K562 (cell line): ENCODE measurements at regions not wholly inside any gene's neighbourhood (a gene's known extent, or its start where the extent isn't known, plus 50 kb on each side); places are given as distances from the start of the nearest gene placed in this dataset.

Experiments used
- CHD7 ChIP-seq: fragments of 200-600 bp; sonication (generic); IDR thresholded peaks from one replicate; pipeline ENCODE4 v1.6.1; 2012; ENCODE audit warnings: mild to moderate bottlenecking, low read depth, low read length, inconsistent platforms
- EWSR1 ChIP-seq: fragments of 450-650 bp; IDR thresholded peaks from 2 replicates; pipeline ENCODE4 v1.6.1; 2018; ENCODE audit warnings: borderline replicate concordance, mild to moderate bottlenecking, low read depth, moderate library complexity; ENCODE audit not compliant: partially characterized antibody
- HIVEP1 ChIP-seq: fragments of 250-450 bp; sonication (Bioruptor Pico); IDR thresholded peaks from 2 replicates; pipeline ENCODE4 v1.4.0; 2020; ENCODE audit warnings: mild to moderate bottlenecking
- HSF4 ChIP-seq: fragments of 250-450 bp; sonication (Bioruptor Pico); IDR thresholded peaks from 2 replicates; pipeline ENCODE4 v2.1.2; 2022; ENCODE audit warnings: mild to moderate bottlenecking, moderate library complexity, borderline replicate concordance
- KLF6 ChIP-seq: fragments of 250-450 bp; sonication (Bioruptor Pico); IDR thresholded peaks from 2 replicates; pipeline ENCODE4 v1.4.0; 2020; ENCODE audit warnings: mild to moderate bottlenecking, moderate library complexity, borderline replicate concordance
- NCOA2 ChIP-seq, 2 experiments: fragments of 450-650 bp; IDR thresholded peaks; 2 replicates each; pipeline ENCODE4 v1.6.1; 2018; ENCODE audit warnings: mild to moderate bottlenecking in 2 of 2, moderate library complexity in 1 of 2; ENCODE audit not compliant: partially characterized antibody in 2 of 2
- PTTG1 ChIP-seq: fragments of 450-650 bp; IDR thresholded peaks from 2 replicates; pipeline ENCODE4 v1.6.1; 2016; ENCODE audit warnings: low read depth, mild to moderate bottlenecking, missing genetic modification characterization, missing compliant biosample characterization
- ZC3H11A ChIP-seq: IDR thresholded peaks from 2 replicates; pipeline ENCODE4 v1.6.1; 2012; ENCODE audit warnings: low read depth, low read length, improper control_type of control experiment
- ZNF282 ChIP-seq: sonication (generic); formaldehyde crosslinking; IDR thresholded peaks from 2 replicates; pipeline ENCODE4 v1.8.1; 2023; ENCODE audit warnings: missing genetic modification reagents
- ZNF444 ChIP-seq: fragments of 250-450 bp; sonication (Bioruptor Pico); IDR thresholded peaks from 2 replicates; pipeline ENCODE4 v1.4.0; 2020; ENCODE audit warnings: mild to moderate bottlenecking, moderate library complexity
- ZNF57 ChIP-seq: fragments of 450-650 bp; formaldehyde crosslinking; IDR thresholded peaks from 2 replicates; pipeline ENCODE4 v1.4.0; 2020; ENCODE audit warnings: mild to moderate bottlenecking, moderate library complexity
- TF ChIP-seq, protein P1 (sequence below): fragments of 250-450 bp; sonication (Bioruptor Pico); IDR thresholded peaks from 2 replicates; pipeline ENCODE4 v1.5.0; 2021; ENCODE audit warnings: mild to moderate bottlenecking, moderate library complexity
- TF ChIP-seq, protein P2 (sequence below): sonication (generic); formaldehyde crosslinking; IDR thresholded peaks from 2 replicates; pipeline ENCODE4 v1.9.0; 2022; ENCODE audit warnings: mild to moderate bottlenecking, missing genetic modification reagents

DNA sequence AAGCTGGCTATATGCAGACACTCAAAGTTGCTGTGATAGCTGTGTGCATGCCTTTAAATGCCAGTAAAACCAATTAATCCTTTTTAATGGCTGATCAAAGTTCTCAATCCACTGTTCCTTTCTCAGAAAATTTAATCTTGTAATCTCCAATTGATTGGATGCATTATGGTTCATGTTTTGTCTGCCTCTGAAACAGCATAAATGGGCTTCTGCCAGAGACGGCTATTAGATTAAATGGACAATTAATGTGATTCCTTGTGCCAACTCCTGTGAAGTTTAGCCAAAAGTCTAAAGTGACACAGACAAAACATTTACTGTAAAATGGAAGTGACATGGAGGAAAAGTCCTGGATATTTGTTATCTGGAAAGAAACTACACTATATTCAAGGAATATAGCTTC lies 952.5 kb upstream of the FAT3 start (continued):
- no peak for TF ChIP-seq CHD7
- TF ChIP-seq, protein P1, sequence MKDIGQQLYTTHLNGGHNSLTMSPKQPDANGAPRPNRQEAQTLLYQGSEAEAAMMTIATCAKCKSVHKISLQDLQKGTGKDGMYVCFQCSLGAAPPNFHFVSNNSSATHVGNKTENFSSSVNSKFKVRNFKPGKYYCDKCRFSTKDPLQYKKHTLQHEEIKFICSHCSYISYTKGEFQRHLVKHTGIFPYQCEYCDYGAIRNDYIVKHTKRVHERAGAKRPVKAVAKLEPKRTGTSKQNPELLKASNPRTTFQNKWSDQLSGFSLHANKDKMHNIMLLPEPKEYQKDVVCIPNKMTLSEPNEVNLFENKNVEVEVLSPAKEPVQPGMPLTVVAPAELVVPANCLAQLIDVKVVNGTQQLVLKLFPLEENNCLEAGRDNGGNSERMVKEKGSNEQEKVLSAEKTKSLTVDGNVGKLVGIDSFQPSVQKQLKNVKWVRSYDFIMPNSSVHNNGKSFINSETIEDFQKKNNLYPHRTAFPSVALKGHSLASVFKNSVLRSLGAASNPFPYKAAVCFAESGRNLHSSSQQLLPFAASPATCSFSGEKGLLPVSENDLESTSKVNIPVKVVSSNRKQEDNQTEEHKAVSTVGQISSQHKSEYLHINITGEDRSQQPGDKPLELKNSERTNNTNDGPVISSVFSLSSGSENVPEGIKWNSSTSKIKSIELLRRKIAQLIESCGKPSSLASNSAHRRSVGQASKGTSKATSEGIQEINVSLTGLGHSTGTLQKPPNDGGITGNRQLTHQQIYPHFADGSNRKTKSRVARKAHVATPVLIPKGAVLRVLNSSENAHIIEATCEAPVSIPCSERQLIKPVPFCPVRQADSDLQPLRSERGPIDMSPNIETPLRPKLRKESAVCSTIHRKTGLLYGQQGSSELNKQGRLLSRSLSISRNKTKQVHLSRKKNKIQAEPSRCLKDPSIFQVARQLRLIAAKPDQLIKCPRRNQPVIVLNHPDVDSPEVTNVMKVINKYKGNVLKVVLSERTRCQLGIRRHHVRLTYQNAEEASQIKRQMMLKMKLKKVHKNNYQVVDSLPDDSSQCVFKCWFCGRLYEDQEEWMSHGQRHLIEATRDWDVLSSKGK (CRISPR knock-in tag), result no peak
- no peak for TF ChIP-seq PTTG1
- no peak for TF ChIP-seq ZNF444 (CRISPR knock-in tag)
- TF ChIP-seq ZNF57 (CRISPR knock-in tag), result no peak
- TF ChIP-seq ZC3H11A, result no peak
- no peak for TF ChIP-seq ZNF282 (CRISPR knock-in tag)
- TF ChIP-seq, protein P2, sequence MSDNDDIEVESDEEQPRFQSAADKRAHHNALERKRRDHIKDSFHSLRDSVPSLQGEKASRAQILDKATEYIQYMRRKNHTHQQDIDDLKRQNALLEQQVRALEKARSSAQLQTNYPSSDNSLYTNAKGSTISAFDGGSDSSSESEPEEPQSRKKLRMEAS, result no peak
- no peak for TF ChIP-seq HSF4
- TF ChIP-seq KLF6 (CRISPR knock-in tag), result no peak
- TF ChIP-seq HIVEP1 (CRISPR knock-in tag), result no peak
- no peak for TF ChIP-seq NCOA2 (IDR thresholded peaks at IDR 0.05; ENCODE audit: partially characterized antibody in 2 of 2)
- no peak for TF ChIP-seq EWSR1
